NT2/D1 (cell line): ENCODE measurements at regions not wholly inside any gene's neighbourhood (a gene's known extent, or its start where the extent isn't known, plus 50 kb on each side); places are given as distances from the start of the nearest gene placed in this dataset.

Source experiments
- DNase-seq: peaks from one replicate; pipeline ENCODE4 v3.0.0-alpha.2; 2011; ENCODE audit warnings: low read depth, low spot score
- H3K27me3 ChIP-seq: 2 replicates; pipeline ENCODE4 v1.6.0; 2011; ENCODE audit warnings: mild to moderate bottlenecking; ENCODE audit not compliant: insufficient read length, insufficient read depth
- H3K36me3 ChIP-seq: 2 replicates; pipeline ENCODE4 v1.6.1; 2011; ENCODE audit warnings: mild to moderate bottlenecking, low read length, mixed read lengths; ENCODE audit not compliant: insufficient read depth, insufficient read length
- H3K4me1 ChIP-seq: 2 replicates; pipeline ENCODE4 v1.5.1; 2011; ENCODE audit not compliant: insufficient read depth, insufficient read length
- H3K4me3 ChIP-seq: 2 replicates; pipeline ENCODE4 v1.5.1; 2011; ENCODE audit warnings: low read depth; ENCODE audit not compliant: insufficient read length
- H3K9ac ChIP-seq: 2 replicates; pipeline ENCODE4 v1.6.0; 2011; ENCODE audit warnings: low read depth; ENCODE audit not compliant: insufficient read length
- H3K9me3 ChIP-seq: 2 replicates; pipeline ENCODE4 v1.5.1; 2011; ENCODE audit warnings: mild to moderate bottlenecking, low read length; ENCODE audit not compliant: insufficient read depth
- SUZ12 ChIP-seq: IDR thresholded peaks from 2 replicates; pipeline ENCODE4 v1.6.1; 2011; ENCODE audit not compliant: insufficient read length, insufficient read depth; ENCODE audit errors: extremely low read depth
- YY1 ChIP-seq: IDR thresholded peaks from 2 replicates; pipeline ENCODE4 v1.6.1; 2011; ENCODE audit not compliant: insufficient read length, insufficient read depth
- ZNF274 ChIP-seq: IDR thresholded peaks from 2 replicates; pipeline ENCODE4 v1.6.1; 2011; ENCODE audit warnings: mild to moderate bottlenecking, low read depth, low read length

DNA sequence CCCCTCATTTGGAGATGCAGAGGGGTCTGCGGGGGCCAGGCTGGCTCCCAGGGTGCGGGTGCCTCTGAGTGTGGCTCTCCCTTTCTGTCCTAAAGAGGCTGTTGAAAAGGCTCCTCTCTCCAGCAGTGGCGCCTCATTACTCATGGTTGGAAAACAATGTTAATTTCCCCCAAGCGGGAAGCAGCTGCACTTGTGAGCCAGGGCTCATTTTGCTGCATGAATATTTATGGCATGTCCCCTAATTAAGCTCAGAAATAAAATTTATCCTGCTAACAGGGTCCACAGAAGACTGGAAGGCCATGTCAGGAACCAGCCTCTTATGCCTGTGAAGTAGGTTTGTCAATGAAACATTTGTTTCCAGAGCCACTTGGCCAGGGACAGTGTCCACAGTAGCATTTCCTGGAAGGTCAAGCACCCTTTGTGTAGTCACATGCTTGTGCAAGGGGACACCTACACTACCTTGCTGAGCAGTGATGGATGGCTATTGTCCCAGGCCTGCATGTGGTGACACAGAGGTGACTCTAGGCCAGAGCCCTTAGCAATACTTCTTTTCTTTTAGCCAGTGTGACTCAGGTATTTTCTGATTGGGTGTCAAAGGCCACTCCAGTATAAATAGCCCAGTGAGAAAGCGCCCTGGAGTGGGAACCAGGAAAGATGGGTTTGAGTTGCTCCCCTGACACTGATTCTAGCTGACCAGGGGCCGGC, 259.0 kb downstream of the FOXD2 start:
- no peak for DNase-seq
- Histone ChIP-seq H3K27me3 (no peaks in the 10 kb centered on the region), H3K9ac (no peak overlapping the region), H3K9me3 (no peaks in the 10 kb centered on the region), H3K4me3 (no peak overlapping the region), H3K36me3 (no peaks in the 10 kb centered on the region), H3K4me1 (no peaks in the 10 kb centered on the region)
- TF ChIP-seq YY1 (no peak), ZNF274 (no peak), SUZ12 (no peak)

DNA sequence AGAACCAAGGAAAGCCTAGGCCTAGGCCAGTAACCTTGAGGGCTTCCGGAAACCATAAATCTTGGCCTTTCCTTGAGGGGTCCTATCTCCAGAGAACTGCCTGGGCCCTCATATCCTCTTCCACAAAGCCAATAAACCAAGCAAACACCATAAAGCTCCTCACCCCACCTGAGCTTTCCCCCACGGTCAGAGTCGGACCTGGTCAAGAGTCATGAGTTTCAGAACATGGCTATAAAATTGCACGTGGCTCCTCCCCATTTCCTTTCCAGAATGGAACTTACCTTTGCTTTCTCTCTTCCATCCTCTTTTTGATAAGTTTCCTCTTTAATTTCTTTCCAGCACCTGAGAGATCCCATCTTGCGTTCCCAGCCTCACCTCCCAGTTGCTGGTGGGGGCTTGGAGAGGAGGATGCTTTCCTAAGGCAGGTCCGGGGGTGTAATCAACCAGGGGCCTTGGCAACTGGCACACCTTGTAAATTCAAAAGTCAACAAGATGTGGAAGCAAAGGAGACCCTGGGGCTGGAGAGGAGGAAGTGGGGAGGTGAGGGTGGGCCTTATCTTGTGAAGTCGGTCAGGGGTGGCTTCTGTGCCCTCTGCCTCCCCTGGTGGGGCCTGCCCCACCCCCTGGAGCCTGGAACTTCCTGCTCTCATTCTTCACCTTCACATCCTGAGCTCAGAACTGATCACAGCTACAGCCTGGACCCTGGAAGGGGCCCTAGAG, 259.9 kb downstream of the FOXD2 start:
- no peak overlapping the region for H3K9ac ChIP-seq
- no peak overlapping the region for H3K4me3 ChIP-seq
- no peaks in the 10 kb centered on the region for H3K4me1 ChIP-seq
- no peak for DNase-seq
- H3K27me3 ChIP-seq = no peaks in the 10 kb centered on the region
- no peak for TF ChIP-seq ZNF274
- TF ChIP-seq YY1 = no peak
- TF ChIP-seq SUZ12 = no peak
- H3K9me3 ChIP-seq = no peaks in the 10 kb centered on the region
- no peaks in the 10 kb centered on the region for H3K36me3 ChIP-seq

DNA sequence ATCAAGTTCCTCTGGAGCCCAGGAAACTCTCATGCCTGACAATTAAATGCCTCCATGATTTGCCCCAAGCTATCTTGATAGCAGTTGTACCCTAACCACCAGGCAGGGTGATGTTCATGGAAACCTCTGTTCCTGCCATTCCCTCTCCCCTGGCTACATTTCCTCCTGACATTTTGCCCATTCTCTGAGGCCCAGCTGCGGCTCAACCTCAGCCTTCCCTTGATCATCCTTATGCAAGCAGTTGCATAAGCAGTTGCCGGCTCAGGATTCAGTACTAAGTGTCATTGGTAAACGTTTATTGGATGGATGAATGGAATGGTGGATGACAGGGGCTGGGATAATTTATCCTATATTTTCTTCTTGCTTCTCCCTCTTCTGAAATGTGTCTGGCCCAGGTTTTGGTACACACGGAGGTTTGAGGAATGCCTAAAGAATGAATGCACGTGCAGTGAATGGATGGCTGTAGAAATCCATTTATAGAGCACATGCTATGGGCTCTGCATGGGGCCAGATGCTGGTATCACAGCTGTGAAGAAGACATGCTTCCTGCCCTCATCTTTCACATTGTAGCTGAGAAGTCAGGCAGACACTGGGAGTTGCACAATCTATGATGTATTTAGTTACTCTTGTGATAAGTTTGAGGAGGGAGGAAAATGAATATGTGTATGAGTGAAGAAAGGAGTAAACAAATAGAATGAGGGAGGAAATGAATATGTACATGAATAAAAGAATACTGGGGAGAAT, 261.8 kb downstream of the FOXD2 start:
- no peak for DNase-seq
- no peaks in the 10 kb centered on the region for H3K9me3 ChIP-seq
- H3K9ac ChIP-seq = no peak overlapping the region
- no peak for TF ChIP-seq ZNF274
- no peak for TF ChIP-seq SUZ12
- no peaks in the 10 kb centered on the region for H3K27me3 ChIP-seq
- no peak overlapping the region for H3K4me3 ChIP-seq
- no peaks in the 10 kb centered on the region for H3K4me1 ChIP-seq
- no peaks in the 10 kb centered on the region for H3K36me3 ChIP-seq

DNA sequence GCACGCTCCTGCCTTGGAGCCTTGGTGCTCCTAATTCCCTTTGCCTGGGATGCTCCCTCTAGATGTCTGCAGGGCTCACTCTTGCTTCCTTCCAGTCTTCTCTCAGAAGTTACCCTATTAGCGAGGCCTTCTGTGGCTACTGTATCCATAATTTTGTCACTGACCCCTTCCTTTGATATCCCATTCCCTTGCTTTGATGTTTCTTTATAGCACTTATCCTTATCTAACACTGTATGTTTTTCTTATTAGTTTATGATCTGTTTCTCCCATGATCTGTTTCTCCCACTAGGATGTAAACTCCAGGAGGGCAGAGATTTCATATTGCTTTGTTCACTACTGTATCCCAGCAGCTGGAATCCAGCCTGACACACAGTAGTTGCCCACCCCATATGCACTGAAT, 263.4 kb downstream of the FOXD2 start:
- Histone ChIP-seq H3K9me3 (no peaks in the 10 kb centered on the region), H3K4me1 (peaks cover 3% of the 10 kb centered on the region), H3K4me3 (no peak overlapping the region), H3K36me3 (no peaks in the 10 kb centered on the region), H3K9ac (no peak overlapping the region), H3K27me3 (no peaks in the 10 kb centered on the region)
- no peak for TF ChIP-seq YY1
- TF ChIP-seq ZNF274 = no peak
- TF ChIP-seq SUZ12 = no peak
- no peak for DNase-seq

GRCh38 chr1:47701741-47702515, 264.1 kb downstream of the FOXD2 start:
- no peaks in the 10 kb centered on the region for H3K9me3 ChIP-seq
- TF ChIP-seq ZNF274 = no peak
- H3K27me3 ChIP-seq = peaks cover 5% of the 10 kb centered on the region
- peaks cover 3% of the 10 kb centered on the region for H3K4me1 ChIP-seq
- H3K9ac ChIP-seq = no peak overlapping the region
- H3K4me3 ChIP-seq = no peak overlapping the region
- no peak for DNase-seq
- H3K36me3 ChIP-seq = no peaks in the 10 kb centered on the region

DNA sequence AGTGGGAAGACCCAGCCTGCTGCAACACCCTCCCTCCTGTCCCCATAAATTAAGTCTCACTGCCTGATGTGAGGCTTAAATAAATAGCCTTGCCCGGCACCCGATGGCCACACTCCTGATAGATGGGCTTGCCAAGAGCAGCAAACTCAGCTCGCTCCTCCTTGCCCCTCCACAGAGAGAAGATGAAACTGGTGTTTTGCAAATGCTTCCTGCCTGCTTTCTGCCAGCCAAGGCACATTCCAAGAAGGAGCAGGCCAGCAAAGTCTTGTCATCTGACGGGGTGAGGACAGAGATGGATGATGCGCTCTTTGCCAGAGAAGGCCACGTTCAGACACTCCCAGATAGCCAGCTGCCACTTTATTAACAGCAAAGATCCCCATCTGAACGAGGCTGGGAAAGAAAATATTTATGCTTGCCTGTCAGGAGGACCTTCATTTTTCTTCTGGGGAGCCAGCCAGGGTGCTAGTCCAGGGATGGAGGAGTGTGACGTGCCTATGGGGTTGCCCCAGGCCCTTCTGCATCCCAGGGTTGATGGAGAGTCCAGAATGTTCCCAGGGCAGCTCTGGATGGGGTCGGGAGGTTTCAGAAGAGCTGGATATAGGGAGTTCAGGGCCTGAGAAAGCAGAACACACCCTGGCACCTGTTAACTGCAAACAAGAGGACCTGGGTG, 265.4 kb downstream of the FOXD2 start:
- no peak for DNase-seq
- H3K9ac ChIP-seq = no peak overlapping the region
- H3K9me3 ChIP-seq = no peaks in the 10 kb centered on the region
- H3K4me1 ChIP-seq = peaks cover 5% of the 10 kb centered on the region
- H3K4me3 ChIP-seq = no peak overlapping the region
- TF ChIP-seq YY1 = no peak
- no peak for TF ChIP-seq SUZ12
- no peak for TF ChIP-seq ZNF274
- no peaks in the 10 kb centered on the region for H3K36me3 ChIP-seq
- peaks cover 18% of the 10 kb centered on the region for H3K27me3 ChIP-seq
